IPS DF 6.9 (cell line): ENCODE measurements at regions not wholly inside any gene's neighbourhood (a gene's known extent, or its start where the extent isn't known, plus 50 kb on each side); places are given as distances from the start of the nearest gene placed in this dataset.
"Not testable (repeated sequence)": the region's sequence is repeated elsewhere in the genome, so short reads cannot be mapped to it uniquely, and the experiment has no call there.

Source experiments
- DNase-seq: peaks from one replicate; pipeline ENCODE4 v3.0.0-alpha.2; 2013; ENCODE audit warnings: low read depth, low spot score
- H3K27ac ChIP-seq: one replicate; pipeline ENCODE4 v1.5.1; 2013; ENCODE audit warnings: low read length, control low read depth
- H3K27me3 ChIP-seq: 2 replicates; pipeline ENCODE4 v1.6.1; 2013; ENCODE audit warnings: mild to moderate bottlenecking, low read length; ENCODE audit not compliant: control insufficient read depth, insufficient read depth
- H3K36me3 ChIP-seq: 2 replicates; pipeline ENCODE4 v1.6.1; 2013; ENCODE audit warnings: low read length; ENCODE audit not compliant: control insufficient read depth, insufficient read depth
- H3K4me1 ChIP-seq: 2 replicates; pipeline ENCODE4 v1.6.1; 2013; ENCODE audit warnings: low read length; ENCODE audit not compliant: control insufficient read depth, insufficient read depth
- H3K4me3 ChIP-seq: 2 replicates; pipeline ENCODE4 v1.5.1; 2013; ENCODE audit warnings: mild to moderate bottlenecking, low read length
- H3K9me3 ChIP-seq: 2 replicates; pipeline ENCODE4 v1.6.1; 2013; ENCODE audit warnings: low read length, inconsistent platforms; ENCODE audit not compliant: control insufficient read depth, insufficient read depth
- WGBS: extraction: QIAGEN DNeasy Blood & Tissue Kit; methylation state at CpG from one replicate; pipeline ENCODE4 v1.1.7; 2013; ENCODE audit warnings: mixed read lengths, missing lambda C conversion rate; ENCODE audit not compliant: insufficient read length, insufficient coverage; 5-methylcytosine and 5-hydroxymethylcytosine counted together

DNA sequence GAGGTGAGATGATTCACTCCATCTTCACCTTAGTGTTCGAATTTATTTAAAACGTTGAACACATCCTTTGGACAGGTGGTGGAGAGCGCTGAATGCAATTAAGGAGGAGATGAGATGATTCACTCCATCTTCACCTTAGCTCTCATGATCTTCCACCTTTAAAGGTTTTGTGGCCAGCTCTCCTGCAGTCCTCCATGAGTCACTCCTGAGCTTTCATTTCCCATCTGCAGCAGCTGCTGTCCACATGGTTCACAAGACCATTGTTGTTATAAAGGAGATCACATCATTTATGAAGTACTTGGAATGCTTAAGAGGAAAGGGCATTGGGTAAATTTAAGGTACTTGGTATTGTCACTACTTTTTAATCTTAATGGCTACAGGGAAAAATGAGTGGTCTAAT is 298.5 kb downstream of the PAX3 start:
- H3K27me3 ChIP-seq: no peaks in the 10 kb centered on the region; the same call in 1 of the 2 replicates
- no peaks in the 10 kb centered on the region for H3K4me1 ChIP-seq
- no peak overlapping the region for H3K27ac ChIP-seq
- no peaks in the 10 kb centered on the region for H3K36me3 ChIP-seq
- no peaks in the 10 kb centered on the region for H3K9me3 ChIP-seq
- no peak overlapping the region for H3K4me3 ChIP-seq
- WGBS: no CpG with 5 or more reads among the region's 3 CpGs
- no peak for DNase-seq

DNA sequence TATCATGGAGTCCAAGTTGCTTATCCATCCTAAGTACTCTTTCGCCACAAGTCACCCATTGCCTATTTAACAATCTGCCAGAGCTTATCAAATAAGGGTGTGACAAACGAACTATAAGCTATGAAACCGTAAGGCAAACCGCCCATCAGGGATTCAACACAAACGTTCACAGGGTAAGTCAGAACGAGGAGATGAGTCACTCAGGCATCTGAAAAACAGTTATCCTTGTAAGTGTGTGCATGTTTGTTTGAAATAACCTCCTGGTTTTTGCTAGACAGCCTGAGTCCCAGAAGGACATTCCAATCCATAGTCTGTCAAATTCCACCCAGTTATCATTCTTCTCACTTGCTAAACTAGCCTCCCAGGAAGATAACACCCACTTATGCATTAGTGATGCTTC is 299.1 kb downstream of the PAX3 start:
- Histone ChIP-seq H3K4me1 (no peaks in the 10 kb centered on the region), H3K36me3 (no peaks in the 10 kb centered on the region), H3K9me3 (no peaks in the 10 kb centered on the region), H3K27me3 (no peaks in the 10 kb centered on the region; the same call in 1 of the 2 replicates), H3K4me3 (no peak overlapping the region), H3K27ac (no peak overlapping the region)
- DNase-seq: no peak
- no CpG with 5 or more reads among the region's 6 CpGs for WGBS

DNA sequence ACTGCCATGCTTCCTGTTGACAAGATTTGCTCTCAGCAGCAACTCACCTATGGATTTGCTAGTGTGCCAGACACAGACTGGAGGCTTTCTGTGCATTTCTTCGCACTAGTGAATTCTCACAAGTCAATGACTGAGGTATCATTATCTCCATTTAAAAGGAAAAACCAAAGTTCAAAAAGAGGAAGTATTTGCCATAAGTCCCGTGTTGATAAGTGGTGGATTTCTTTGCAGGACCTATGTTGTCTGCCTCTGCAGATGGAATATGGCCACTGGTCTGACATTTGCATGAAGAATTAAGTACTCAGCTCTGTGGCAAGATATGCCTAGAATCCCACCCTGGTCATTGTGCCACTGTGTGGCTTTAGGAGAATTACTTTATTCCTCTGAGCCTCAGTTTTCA is 299.6 kb downstream of the PAX3 start:
- no peaks in the 10 kb centered on the region for H3K9me3 ChIP-seq
- WGBS: no CpG with 5 or more reads among the region's 2 CpGs
- H3K4me3 ChIP-seq: no peak overlapping the region
- H3K36me3 ChIP-seq: no peaks in the 10 kb centered on the region
- no peaks in the 10 kb centered on the region; the same call in 1 of the 2 replicates for H3K27me3 ChIP-seq
- H3K4me1 ChIP-seq: no peaks in the 10 kb centered on the region
- DNase-seq: no peak
- no peak overlapping the region for H3K27ac ChIP-seq

DNA sequence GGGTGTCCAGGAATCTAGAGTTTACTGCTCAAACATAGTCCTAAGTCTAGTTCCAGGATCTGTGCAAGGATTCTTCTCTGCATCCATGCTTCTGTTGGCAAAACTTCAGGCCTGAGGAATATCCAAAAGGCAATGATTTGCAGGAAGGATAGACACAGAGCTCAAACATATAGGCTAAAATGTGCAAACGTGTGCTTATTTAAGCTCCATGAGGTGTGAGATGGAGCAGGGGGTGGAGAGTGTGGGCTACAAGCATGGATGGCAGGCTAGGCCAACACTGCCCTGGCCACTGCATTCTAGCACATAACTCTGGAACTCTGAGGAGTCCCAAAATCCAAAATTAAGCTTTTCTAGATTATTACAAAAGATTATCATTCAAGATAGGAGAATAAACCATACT is 301.1 kb downstream of the PAX3 start:
- Histone ChIP-seq H3K27me3 (no peaks in the 10 kb centered on the region; the same call in 1 of the 2 replicates), H3K9me3 (no peaks in the 10 kb centered on the region), H3K36me3 (no peaks in the 10 kb centered on the region), H3K4me3 (no peak overlapping the region), H3K4me1 (no peaks in the 10 kb centered on the region), H3K27ac (no peak overlapping the region)
- DNase-seq: no peak
- WGBS: no CpG with 5 or more reads among the region's 1 CpG

DNA sequence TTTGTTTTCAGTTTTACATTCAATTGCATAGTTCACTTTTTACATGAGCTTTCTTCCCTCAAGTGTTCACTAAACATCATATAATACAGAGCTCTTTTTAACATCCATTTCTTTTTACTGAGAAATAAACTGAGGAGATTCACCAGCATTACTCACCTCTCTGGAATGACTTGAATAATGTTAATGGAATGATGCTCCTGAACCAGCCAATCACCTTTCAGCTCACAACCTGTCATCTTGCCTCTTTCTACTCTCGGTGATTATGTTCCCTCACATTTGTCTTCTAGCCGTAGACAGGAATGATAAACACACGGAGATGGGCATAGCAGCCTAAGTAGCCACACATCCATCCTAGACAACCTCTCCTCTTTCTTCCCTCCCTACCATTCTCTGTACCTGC is 301.7 kb downstream of the PAX3 start:
- no peak overlapping the region for H3K27ac ChIP-seq
- no peaks in the 10 kb centered on the region for H3K4me1 ChIP-seq
- H3K9me3 ChIP-seq: no peaks in the 10 kb centered on the region; the same call in 1 of the 2 replicates
- H3K36me3 ChIP-seq: no peaks in the 10 kb centered on the region
- H3K4me3 ChIP-seq: no peak overlapping the region
- DNase-seq: no peak
- no CpG with 5 or more reads among the region's 3 CpGs for WGBS
- H3K27me3 ChIP-seq: no peaks in the 10 kb centered on the region; the same call in 1 of the 2 replicates

DNA sequence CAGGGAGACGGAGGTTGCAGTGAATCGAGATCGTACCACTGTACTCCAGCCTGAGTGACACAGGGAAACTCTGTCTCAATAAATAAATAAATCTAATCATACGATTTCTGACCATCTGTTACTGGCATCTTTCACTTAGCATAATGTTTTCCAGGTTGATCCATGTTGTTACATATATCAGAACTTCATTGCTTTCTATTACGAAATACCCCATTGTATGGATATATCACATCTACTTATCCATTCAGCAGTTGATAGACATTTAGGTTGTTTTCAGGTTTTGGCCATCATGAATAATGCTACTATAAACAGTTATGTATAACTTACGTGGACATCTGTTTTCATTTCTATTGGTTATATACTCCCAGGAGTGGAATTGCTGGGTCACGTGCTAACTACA is 303.9 kb downstream of the PAX3 start:
- Histone ChIP-seq H3K27ac (no peak overlapping the region), H3K4me3 (no peak overlapping the region), H3K4me1 (no peaks in the 10 kb centered on the region), H3K9me3 (no peaks in the 10 kb centered on the region; the same call in 1 of the 2 replicates), H3K36me3 (no peaks in the 10 kb centered on the region), H3K27me3 (no peaks in the 10 kb centered on the region; the same call in 1 of the 2 replicates)
- WGBS: no CpG with 5 or more reads among the region's 7 CpGs
- no peak for DNase-seq

DNA sequence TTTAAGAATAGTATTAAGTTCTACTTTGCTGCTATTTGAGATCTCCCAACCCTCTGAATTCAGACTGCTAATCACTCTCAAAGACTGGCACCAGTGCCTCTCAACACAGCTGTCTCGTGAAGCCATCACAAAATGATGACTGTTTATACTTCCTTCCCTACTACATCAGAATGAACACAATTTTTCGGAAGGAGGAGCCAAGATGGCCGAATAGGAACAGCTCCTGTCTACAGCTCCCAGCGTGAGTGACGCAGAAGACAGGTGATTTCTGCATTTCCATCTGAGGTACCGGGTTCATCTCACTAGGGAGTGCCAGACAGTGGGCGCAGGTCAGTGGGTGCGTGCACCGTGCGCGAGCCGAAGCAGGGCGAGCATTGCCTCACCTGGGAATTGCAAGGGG is 314.4 kb downstream of the PAX3 start:
- H3K4me3 ChIP-seq, H3K27ac ChIP-seq, H3K9me3 ChIP-seq, H3K36me3 ChIP-seq, H3K4me1 ChIP-seq, DNase-seq, H3K27me3 ChIP-seq: not testable (repeated sequence)
- WGBS: no CpG with 5 or more reads among the region's 13 CpGs

DNA sequence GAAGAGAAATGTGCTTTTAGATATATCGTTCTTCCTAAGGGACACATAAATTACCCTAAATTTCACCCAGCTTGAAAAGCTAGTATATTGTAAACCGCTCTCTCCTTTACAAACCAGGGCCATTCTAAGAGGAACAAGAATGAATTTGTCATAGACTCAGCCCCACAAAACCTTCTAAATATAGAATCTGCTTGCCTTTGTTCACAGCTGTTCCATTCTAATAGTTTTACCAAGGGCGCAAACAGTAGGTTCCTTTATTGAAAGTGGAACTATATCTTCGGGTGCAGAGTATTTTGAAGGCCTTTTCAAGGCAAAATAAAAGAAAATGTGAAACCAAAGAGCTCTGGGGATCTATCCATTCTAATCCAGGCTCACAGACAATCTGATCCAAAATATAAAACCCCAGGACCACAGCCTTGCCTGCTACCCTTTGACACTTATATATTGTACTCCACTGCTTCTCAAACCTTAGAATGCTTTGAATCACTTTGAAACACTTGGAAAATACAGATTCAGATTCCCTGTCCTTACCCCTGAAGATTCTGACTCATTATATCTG is 316.8 kb downstream of the PAX3 start:
- H3K4me1 ChIP-seq: no peaks in the 10 kb centered on the region
- H3K9me3 ChIP-seq: no peaks in the 10 kb centered on the region
- H3K27ac ChIP-seq: no peak overlapping the region
- H3K36me3 ChIP-seq: no peaks in the 10 kb centered on the region
- no CpG with 5 or more reads among the region's 4 CpGs for WGBS
- H3K27me3 ChIP-seq: no peaks in the 10 kb centered on the region
- no peak for DNase-seq
- H3K4me3 ChIP-seq: no peak overlapping the region

DNA sequence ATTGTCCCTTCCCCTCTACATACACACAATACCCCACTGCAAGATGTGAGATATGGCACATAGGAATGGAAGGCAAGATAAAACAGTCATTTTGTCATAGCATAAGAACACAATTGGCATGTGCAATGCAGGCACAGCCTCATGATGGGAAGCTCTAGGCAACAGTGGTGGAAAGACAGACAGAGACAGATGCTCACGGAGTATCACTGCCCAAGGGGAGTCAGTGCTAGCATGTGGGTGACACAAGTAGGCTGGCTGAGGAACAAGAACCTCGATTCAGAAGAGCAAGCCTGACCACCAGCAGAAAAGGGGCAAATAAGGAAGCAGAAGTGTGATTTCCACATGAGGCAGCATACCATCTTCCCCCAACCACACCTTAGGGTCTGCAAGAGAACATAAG is 323.6 kb downstream of the PAX3 start:
- WGBS: no CpG with 5 or more reads among the region's 2 CpGs
- DNase-seq: no peak
- H3K4me3 ChIP-seq: no peak overlapping the region
- no peaks in the 10 kb centered on the region for H3K4me1 ChIP-seq
- no peak overlapping the region for H3K27ac ChIP-seq
- no peaks in the 10 kb centered on the region for H3K9me3 ChIP-seq
- H3K36me3 ChIP-seq: no peaks in the 10 kb centered on the region
- H3K27me3 ChIP-seq: no peaks in the 10 kb centered on the region

DNA sequence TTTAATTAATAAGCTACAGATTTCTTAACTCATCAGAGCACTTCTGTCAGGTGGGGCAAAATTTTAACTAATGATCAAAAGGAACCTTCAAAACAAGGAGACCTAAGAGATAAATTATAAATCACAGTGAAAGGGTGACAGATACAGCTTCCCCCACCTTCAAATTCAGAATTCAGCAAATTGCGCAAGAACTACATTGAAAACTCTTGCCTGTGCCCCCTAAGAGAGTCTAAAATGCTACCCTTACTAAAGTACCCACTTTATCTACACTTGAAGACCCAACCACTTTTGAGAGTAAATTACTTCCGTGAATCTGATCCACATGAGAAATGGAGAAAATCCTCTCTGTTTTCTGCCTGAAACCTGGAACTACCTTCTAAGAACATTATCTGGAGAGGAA is 324.9 kb downstream of the PAX3 start:
- Histone ChIP-seq H3K4me1 (no peaks in the 10 kb centered on the region), H3K9me3 (no peaks in the 10 kb centered on the region), H3K4me3 (no peak overlapping the region), H3K27ac (no peak overlapping the region), H3K36me3 (no peaks in the 10 kb centered on the region), H3K27me3 (no peaks in the 10 kb centered on the region)
- DNase-seq: no peak
- no CpG with 5 or more reads among the region's 2 CpGs for WGBS

DNA sequence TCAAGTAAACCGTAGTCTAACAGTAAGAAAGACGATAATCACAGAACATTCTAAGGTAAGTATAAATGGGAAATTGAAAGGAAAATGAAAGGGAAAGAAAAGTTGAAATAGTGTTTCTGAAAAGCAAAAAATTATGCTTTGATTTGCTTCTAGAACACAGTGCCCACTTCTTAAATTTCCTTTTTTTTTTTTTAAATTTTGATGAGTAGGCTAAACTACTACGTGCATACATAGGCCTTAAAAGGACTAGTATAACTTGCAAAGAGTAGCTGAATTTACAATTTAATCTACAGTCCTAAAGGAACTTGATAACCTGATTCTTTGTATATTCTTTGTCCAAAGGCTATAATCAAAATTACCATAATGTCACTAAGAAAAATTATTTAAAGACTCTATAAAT is 325.3 kb downstream of the PAX3 start:
- H3K27ac ChIP-seq: no peak overlapping the region
- no peak for DNase-seq
- no peaks in the 10 kb centered on the region for H3K36me3 ChIP-seq
- H3K9me3 ChIP-seq: no peaks in the 10 kb centered on the region
- 100% methylated on average over 1 of the region's 3 CpGs for WGBS
- H3K27me3 ChIP-seq: no peaks in the 10 kb centered on the region
- H3K4me1 ChIP-seq: no peaks in the 10 kb centered on the region
- H3K4me3 ChIP-seq: no peak overlapping the region
